Neuronal stem cell (in vitro differentiated cells): ENCODE measurements at regions not wholly inside any gene's neighbourhood (a gene's known extent, or its start where the extent isn't known, plus 50 kb on each side); places are given as distances from the start of the nearest gene placed in this dataset.

Experiments used
- DNase-seq: peaks from one replicate; pipeline ENCODE4 v3.0.0-alpha.2; 2013; ENCODE audit warnings: low spot score
- H2AFZ ChIP-seq: one replicate; pipeline ENCODE4 v1.6.1; 2013; ENCODE audit warnings: mild to moderate bottlenecking, low read length, inconsistent platforms
- H2AK5ac ChIP-seq: 2 replicates; pipeline ENCODE4 v1.6.1; 2013; ENCODE audit warnings: low read depth, mild to moderate bottlenecking, inconsistent platforms, low read length, moderate library complexity, mixed read lengths
- H2BK120ac ChIP-seq: 2 replicates; pipeline ENCODE4 v1.6.1; 2013; ENCODE audit warnings: low read depth, mild to moderate bottlenecking, inconsistent platforms, low read length, moderate library complexity, mixed read lengths
- H2BK12ac ChIP-seq: one replicate; pipeline ENCODE4 v1.6.1; 2013; ENCODE audit warnings: low read length, inconsistent platforms
- H2BK15ac ChIP-seq: 2 replicates; pipeline ENCODE4 v1.6.1; 2013; ENCODE audit warnings: mild to moderate bottlenecking, low read length, inconsistent platforms, mixed read lengths
- H2BK5ac ChIP-seq: one replicate; pipeline ENCODE4 v1.6.1; 2013; ENCODE audit warnings: inconsistent platforms, mild to moderate bottlenecking, low read length, moderate library complexity
- H3K14ac ChIP-seq: one replicate; pipeline ENCODE4 v1.6.1; 2013; ENCODE audit warnings: low read length, inconsistent platforms
- H3K18ac ChIP-seq: 2 replicates; pipeline ENCODE4 v1.6.1; 2013; ENCODE audit warnings: low read length, inconsistent platforms
- H3K23ac ChIP-seq: 2 replicates; pipeline ENCODE4 v1.6.1; 2013; ENCODE audit warnings: low read depth, mild to moderate bottlenecking, mixed read lengths, low read length, inconsistent platforms; ENCODE audit not compliant: poor library complexity
- H3K27ac ChIP-seq: replicated peaks from 3 replicates; pipeline ENCODE4 v1.5.1; 2013; ENCODE audit warnings: low read length, inconsistent platforms
- H3K27me3 ChIP-seq, 3 experiments: 2 replicates each; pipeline ENCODE4 v1.6.1; 2013; ENCODE audit warnings: low read length in 3 of 3, mild to moderate bottlenecking in 2 of 3, inconsistent platforms in 1 of 3, low read depth in 1 of 3, mixed read lengths in 1 of 3, moderate library complexity in 1 of 3; ENCODE audit not compliant: control insufficient read depth in 3 of 3, insufficient read depth in 3 of 3
- H3K36me3 ChIP-seq, 2 donors: replicated peaks in 1 of 2; 2 replicates each; pipeline ENCODE4 v1.6.1; 2013; ENCODE audit warnings: low read length in 2 of 2; ENCODE audit not compliant: control insufficient read depth in 2 of 2, insufficient read depth in 2 of 2
- H3K4ac ChIP-seq: 2 replicates; pipeline ENCODE4 v1.6.1; 2013; ENCODE audit warnings: inconsistent platforms, mild to moderate bottlenecking, low read length, moderate library complexity
- H3K4me1 ChIP-seq, 2 donors: 1 replicate in 1 of 2; 2 replicates in 1 of 2; pipeline ENCODE4 v1.6.1; 2013; ENCODE audit warnings: low read length in 2 of 2, low read depth in 1 of 2; ENCODE audit not compliant: control insufficient read depth in 2 of 2, insufficient read depth in 1 of 2
- H3K4me2 ChIP-seq: one replicate; pipeline ENCODE4 v1.6.1; 2013; ENCODE audit warnings: mild to moderate bottlenecking, low read length, inconsistent platforms; ENCODE audit not compliant: insufficient read depth, poor library complexity, severe bottlenecking
- H3K4me3 ChIP-seq, 2 donors: 2 replicates each; pipeline ENCODE4 v1.5.1; 2013; ENCODE audit warnings: low read length in 2 of 2, mild to moderate bottlenecking in 2 of 2, inconsistent platforms in 1 of 2, moderate library complexity in 1 of 2
- H3K79me1 ChIP-seq: one replicate; pipeline ENCODE4 v1.6.1; 2013; ENCODE audit warnings: low read depth, mild to moderate bottlenecking, inconsistent platforms, low read length, moderate library complexity
- H3K9ac ChIP-seq: one replicate; pipeline ENCODE4 v1.6.1; 2013; ENCODE audit warnings: mild to moderate bottlenecking, low read depth, low read length, inconsistent platforms; ENCODE audit not compliant: poor library complexity
- H3K9me3 ChIP-seq, 2 donors: replicated peaks in 1 of 2; 2 replicates each; pipeline versions ENCODE3 to v1.6.1; 2013; ENCODE audit warnings: low read length in 2 of 2, mild to moderate bottlenecking in 2 of 2, inconsistent platforms in 1 of 2, low read depth in 1 of 2, mixed read lengths in 1 of 2, moderate library complexity in 1 of 2; ENCODE audit not compliant: control insufficient read depth in 2 of 2, insufficient read depth in 1 of 2
- H4K8ac ChIP-seq: one replicate; pipeline ENCODE4 v1.6.1; 2013; ENCODE audit warnings: low read depth, mild to moderate bottlenecking, inconsistent platforms, low read length, moderate library complexity
- H4K91ac ChIP-seq: one replicate; pipeline ENCODE4 v1.6.1; 2013; ENCODE audit warnings: low read length, low read depth, mild to moderate bottlenecking, inconsistent platforms; ENCODE audit not compliant: poor library complexity
- WGBS, 2 donors: extraction: QIAGEN DNeasy Blood & Tissue Kit; methylation state at CpG; one replicate each; pipeline ENCODE4 v1.1.7; 2013; ENCODE audit warnings: missing lambda C conversion rate in 2 of 2, mixed read lengths in 1 of 2; ENCODE audit not compliant: insufficient read length in 2 of 2, insufficient replicate concordance in 1 of 2; ENCODE audit errors: extremely low coverage in 2 of 2; 5-methylcytosine and 5-hydroxymethylcytosine counted together

DNA sequence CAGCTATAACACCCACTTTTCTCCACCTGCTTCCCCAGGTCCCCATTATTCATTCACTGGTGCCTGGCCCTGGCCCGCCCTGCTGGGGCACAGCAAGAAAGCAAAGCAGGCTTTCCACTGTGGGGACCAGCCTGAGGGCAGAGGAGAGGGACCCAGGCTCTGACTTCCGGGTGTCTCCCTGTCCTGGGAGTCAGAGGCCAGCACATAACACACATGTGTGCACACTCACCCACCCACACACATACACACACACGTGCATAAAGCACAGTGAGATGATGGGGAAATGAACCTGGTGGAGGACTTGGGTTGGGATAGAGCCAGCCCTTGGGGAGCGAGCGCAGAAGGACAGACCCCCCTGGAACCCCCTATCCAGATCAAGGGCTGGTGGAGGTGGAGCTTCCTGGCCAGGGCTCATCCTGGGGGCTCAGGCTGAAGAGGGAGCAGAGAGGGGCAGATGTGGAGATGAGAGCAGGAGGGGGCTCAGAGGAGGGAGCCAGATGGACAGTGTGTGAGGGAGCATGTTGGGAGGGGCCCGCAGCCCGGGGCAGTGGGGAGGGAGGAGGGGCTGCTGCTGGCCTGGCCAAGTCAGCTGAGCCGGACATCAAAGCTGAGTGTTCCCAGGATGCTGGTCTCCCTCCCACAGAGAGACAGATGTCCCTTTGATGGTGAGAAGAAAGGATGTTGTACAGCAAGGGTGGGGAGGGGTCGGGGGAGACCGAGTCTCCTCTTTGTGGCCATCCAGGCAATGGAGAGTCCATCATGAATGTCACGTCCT is 78.2 kb downstream of the LINGO1 start:
- H3K9me3 ChIP-seq: no peaks in the 10 kb centered on the region
- no peak overlapping the region for H3K23ac ChIP-seq
- no peak overlapping the region for H3K27ac ChIP-seq
- H3K27me3 ChIP-seq: no peaks in the 10 kb centered on the region
- H3K9ac ChIP-seq: no peak overlapping the region
- H3K79me1 ChIP-seq: no peaks in the 10 kb centered on the region
- no CpG with 5 or more reads among the region's 11 CpGs for WGBS, 2 donors
- no peak overlapping the region for H3K4me3 ChIP-seq
- no peak overlapping the region for H3K4me2 ChIP-seq
- no peaks in the 10 kb centered on the region for H3K36me3 ChIP-seq
- no peak overlapping the region for H3K4ac ChIP-seq
- peak overlapping the region; percentile 21 for H2AFZ ChIP-seq
- H2BK12ac ChIP-seq: no peak overlapping the region
- peak overlapping the region; percentile 12 for H2AK5ac ChIP-seq
- H2BK120ac ChIP-seq: no peak overlapping the region
- H2BK5ac ChIP-seq: no peak overlapping the region
- DNase-seq: no peak
- no peak overlapping the region for H2BK15ac ChIP-seq
- H4K91ac ChIP-seq: peak overlapping the region; percentile 61
- peaks cover 21 to 33% of the 10 kb centered on the region in 2 donors for H3K4me1 ChIP-seq
- H3K18ac ChIP-seq: peak overlapping the region; percentile 77
- no peak overlapping the region for H3K14ac ChIP-seq
- no peak overlapping the region for H4K8ac ChIP-seq

GRCh38 chr15:77553695-77554094 is 79.0 kb downstream of the LINGO1 start:
- Histone ChIP-seq H2BK5ac (no peak overlapping the region), H3K79me1 (no peaks in the 10 kb centered on the region), H3K18ac (peak overlapping the region; percentile 55), H2AK5ac (peak overlapping the region; percentile 23), H3K4me1 (peaks cover 27 to 37% of the 10 kb centered on the region in 2 donors), H2BK15ac (peak overlapping the region; percentile 87), H3K14ac (no peak overlapping the region), H3K9ac (no peak overlapping the region), H3K23ac (no peak overlapping the region), H3K4me3 (no peak overlapping the region), H3K36me3 (no peaks in the 10 kb centered on the region), H3K9me3 (peaks cover 0 to 2% of the 10 kb centered on the region in 2 donors), H4K8ac (no peak overlapping the region), H4K91ac (no peak overlapping the region), H2BK120ac (no peak overlapping the region), H3K4me2 (no peak overlapping the region), H3K27me3 (no peaks in the 10 kb centered on the region), H3K27ac (no peak overlapping the region), H2AFZ (peak overlapping the region; percentile 21), H2BK12ac (no peak overlapping the region), H3K4ac (no peak overlapping the region)
- no CpG with 5 or more reads among the region's 6 CpGs for WGBS, 2 donors
- no peak for DNase-seq

- Histone ChIP-seq H3K27ac (no peak overlapping the region), H2BK5ac (no peak overlapping the region), H3K27me3 (no peaks in the 10 kb centered on the region), H3K4ac (no peak overlapping the region), H2BK12ac (no peak overlapping the region), H3K9ac (peak overlapping the region; percentile 55), H3K4me1 (peaks cover 30 to 41% of the 10 kb centered on the region in 2 donors), H2AFZ (no peak overlapping the region), H3K79me1 (no peaks in the 10 kb centered on the region), H2BK120ac (no peak overlapping the region), H3K14ac (no peak overlapping the region), H3K9me3 (peaks cover 0 to 2% of the 10 kb centered on the region in 2 donors), H2AK5ac (peak overlapping the region; percentile 23), H4K91ac (no peak overlapping the region), H3K36me3 (no peaks in the 10 kb centered on the region), H2BK15ac (peak overlapping the region; percentile 87), H3K4me3 (no peak overlapping the region), H3K23ac (no peak overlapping the region), H3K18ac (peak overlapping the region; percentile 40), H3K4me2 (no peak overlapping the region), H4K8ac (no peak overlapping the region)
- WGBS, 2 donors: no CpG with 5 or more reads among the region's 3 CpGs
- no peak for DNase-seq
Measured at GRCh38 chr15:77553257-77553656, 79.5 kb downstream of the LINGO1 start.

DNA sequence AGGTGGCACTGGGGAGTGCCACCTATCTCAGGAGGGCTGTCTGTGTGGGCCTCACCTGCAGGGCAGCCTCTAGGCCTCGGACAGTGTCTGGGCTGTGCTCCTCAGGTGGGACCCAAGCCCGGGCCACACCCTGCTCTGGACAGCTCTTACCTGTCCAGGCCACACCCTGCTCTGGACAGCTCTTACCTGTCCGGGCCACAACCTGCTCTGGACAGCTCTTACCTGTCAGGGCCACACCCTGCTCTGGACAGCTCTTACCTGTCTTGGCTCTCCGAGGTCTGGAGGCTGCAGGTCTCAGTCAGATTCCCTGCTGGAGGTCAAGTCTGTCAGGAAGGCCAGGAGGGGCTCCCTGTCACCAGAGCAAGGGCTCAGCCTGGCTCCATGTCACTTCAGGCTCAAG is 80.6 kb downstream of the LINGO1 start:
- H4K91ac ChIP-seq: no peak overlapping the region
- H2BK120ac ChIP-seq: no peak overlapping the region
- peak overlapping the region; percentile 7 for H2BK12ac ChIP-seq
- H3K18ac ChIP-seq: peak overlapping the region; percentile 19
- H3K79me1 ChIP-seq: no peaks in the 10 kb centered on the region
- peak overlapping the region; percentile 70 for H4K8ac ChIP-seq
- H3K4me3 ChIP-seq: no peak overlapping the region
- H3K14ac ChIP-seq: no peak overlapping the region
- no CpG with 5 or more reads among the region's 4 CpGs for WGBS, 2 donors
- H3K36me3 ChIP-seq: no peaks in the 10 kb centered on the region
- DNase-seq: no peak
- peaks cover 30 to 42% of the 10 kb centered on the region in 2 donors for H3K4me1 ChIP-seq
- peak overlapping the region; percentile 38 for H2AK5ac ChIP-seq
- no peak overlapping the region for H3K4me2 ChIP-seq
- H3K27me3 ChIP-seq: no peaks in the 10 kb centered on the region
- H3K9ac ChIP-seq: no peak overlapping the region
- H3K27ac ChIP-seq: no peak overlapping the region
- peak overlapping the region; percentile 21 for H2BK15ac ChIP-seq
- no peak overlapping the region for H3K23ac ChIP-seq
- H3K9me3 ChIP-seq: peaks cover 0 to 5% of the 10 kb centered on the region in 2 donors
- H3K4ac ChIP-seq: no peak overlapping the region
- peak overlapping the region; percentile 17 for H2BK5ac ChIP-seq
- H2AFZ ChIP-seq: no peak overlapping the region
